KMS-11 (cell line): ENCODE measurements at regions not wholly inside any gene's neighbourhood (a gene's known extent, or its start where the extent isn't known, plus 50 kb on each side); places are given as distances from the start of the nearest gene placed in this dataset.

Source experiments
- H2AFZ ChIP-seq: fragments of 200-600 bp; sonication (generic); 2 replicates; pipeline ENCODE4 v1.6.1; 2016; ENCODE audit warnings: antibody characterized with exemption, mixed run types, low read depth
- H3K27ac ChIP-seq: fragments of 200-600 bp; sonication (generic); 2 replicates; pipeline ENCODE4 v1.6.1; 2016; ENCODE audit warnings: mild to moderate bottlenecking, mixed run types
- H3K27me3 ChIP-seq: fragments of 200-600 bp; sonication (generic); 2 replicates; pipeline ENCODE4 v1.6.1; 2017; ENCODE audit warnings: mild to moderate bottlenecking, low read depth, mixed run types, moderate library complexity; ENCODE audit not compliant: insufficient read depth
- H3K36me3 ChIP-seq: fragments of 200-600 bp; sonication (generic); 2 replicates; pipeline ENCODE4 v1.6.1; 2017; ENCODE audit warnings: mild to moderate bottlenecking, mixed run types; ENCODE audit not compliant: insufficient read depth
- H3K4me1 ChIP-seq: fragments of 200-600 bp; sonication (generic); 2 replicates; pipeline ENCODE4 v1.6.1; 2016; ENCODE audit warnings: mild to moderate bottlenecking, low read depth, mixed run types; ENCODE audit not compliant: poor library complexity, severe bottlenecking
- H3K4me2 ChIP-seq: fragments of 200-600 bp; sonication (generic); 2 replicates; pipeline ENCODE4 v1.7.0; 2016; ENCODE audit warnings: mild to moderate bottlenecking, mixed run types
- H3K4me3 ChIP-seq: fragments of 200-600 bp; sonication (generic); IDR thresholded peaks from 2 replicates; pipeline ENCODE4 v1.6.1; 2017; ENCODE audit warnings: low read depth, low read length, mixed read lengths; ENCODE audit not compliant: insufficient read depth
- H3K79me2 ChIP-seq: fragments of 200-600 bp; sonication (generic); 2 replicates; pipeline ENCODE4 v1.6.1; 2016; ENCODE audit warnings: low read depth, mixed run types; ENCODE audit not compliant: insufficient read depth
- H3K9ac ChIP-seq: fragments of 200-600 bp; sonication (generic); 2 replicates; pipeline ENCODE4 v1.6.1; 2016; ENCODE audit warnings: mild to moderate bottlenecking, mixed run types
- H4K20me1 ChIP-seq: fragments of 200-600 bp; sonication (generic); 2 replicates; pipeline ENCODE4 v1.6.1; 2016; ENCODE audit warnings: mild to moderate bottlenecking, mixed run types; ENCODE audit not compliant: insufficient read depth
- TF ChIP-seq, protein P1 (sequence below): fragments of 200-600 bp; sonication (generic); conservative IDR thresholded peaks from 2 replicates; pipeline ENCODE4 v1.6.1; 2017; ENCODE audit warnings: low read depth, mild to moderate bottlenecking, antibody characterized with exemption, low read length, moderate library complexity, mixed read lengths

DNA sequence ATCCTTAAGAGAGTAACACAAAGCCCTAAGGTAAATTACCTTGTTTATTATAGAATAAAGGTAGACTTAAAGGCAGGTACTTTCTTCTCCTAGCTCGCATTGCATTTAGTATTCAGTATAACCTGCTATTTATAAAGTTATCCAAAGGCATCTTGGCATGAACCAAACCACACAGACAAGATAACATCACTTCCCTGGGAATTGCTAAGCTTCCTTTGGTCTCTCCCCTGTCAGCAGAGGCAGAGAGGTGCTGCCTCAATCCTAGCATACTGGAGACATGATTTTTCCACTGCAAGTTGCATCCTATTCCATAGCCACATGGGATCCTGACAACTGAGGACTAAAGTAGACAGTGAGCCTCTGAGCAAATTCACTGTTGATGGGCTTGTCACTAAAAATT lies 101.7 kb upstream of the IL6 start:
- Histone ChIP-seq H3K36me3 (no peaks in the 10 kb centered on the region), H3K4me1 (no peaks in the 10 kb centered on the region), H3K4me2 (no peak overlapping the region), H2AFZ (no peak overlapping the region), H3K4me3 (no peak overlapping the region), H3K27ac (no peak overlapping the region), H3K79me2 (no peaks in the 10 kb centered on the region), H3K27me3 (no peaks in the 10 kb centered on the region), H4K20me1 (no peaks in the 10 kb centered on the region), H3K9ac (no peak overlapping the region)
- TF ChIP-seq, protein P1, sequence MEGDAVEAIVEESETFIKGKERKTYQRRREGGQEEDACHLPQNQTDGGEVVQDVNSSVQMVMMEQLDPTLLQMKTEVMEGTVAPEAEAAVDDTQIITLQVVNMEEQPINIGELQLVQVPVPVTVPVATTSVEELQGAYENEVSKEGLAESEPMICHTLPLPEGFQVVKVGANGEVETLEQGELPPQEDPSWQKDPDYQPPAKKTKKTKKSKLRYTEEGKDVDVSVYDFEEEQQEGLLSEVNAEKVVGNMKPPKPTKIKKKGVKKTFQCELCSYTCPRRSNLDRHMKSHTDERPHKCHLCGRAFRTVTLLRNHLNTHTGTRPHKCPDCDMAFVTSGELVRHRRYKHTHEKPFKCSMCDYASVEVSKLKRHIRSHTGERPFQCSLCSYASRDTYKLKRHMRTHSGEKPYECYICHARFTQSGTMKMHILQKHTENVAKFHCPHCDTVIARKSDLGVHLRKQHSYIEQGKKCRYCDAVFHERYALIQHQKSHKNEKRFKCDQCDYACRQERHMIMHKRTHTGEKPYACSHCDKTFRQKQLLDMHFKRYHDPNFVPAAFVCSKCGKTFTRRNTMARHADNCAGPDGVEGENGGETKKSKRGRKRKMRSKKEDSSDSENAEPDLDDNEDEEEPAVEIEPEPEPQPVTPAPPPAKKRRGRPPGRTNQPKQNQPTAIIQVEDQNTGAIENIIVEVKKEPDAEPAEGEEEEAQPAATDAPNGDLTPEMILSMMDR, result no peak

DNA sequence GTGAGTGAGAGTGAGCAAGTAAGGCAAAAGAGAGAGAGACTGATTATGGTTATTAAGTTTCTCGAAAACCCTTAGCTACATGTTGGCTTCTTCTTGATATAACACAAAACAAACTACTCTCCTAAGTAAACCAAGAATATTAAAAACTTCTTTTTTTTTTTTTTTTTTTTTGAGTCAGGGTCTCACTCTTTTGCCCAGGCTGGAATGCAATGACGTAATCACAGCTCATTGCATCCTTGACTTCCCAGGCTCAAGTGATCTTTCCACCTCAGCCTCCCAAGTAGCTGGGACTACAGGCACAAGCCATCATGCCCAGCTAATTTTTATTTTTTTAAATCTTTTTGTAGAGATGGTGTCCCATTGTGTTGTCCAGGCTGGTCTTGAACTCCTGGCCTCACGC lies 102.2 kb upstream of the IL6 start:
- Histone ChIP-seq H3K4me1 (no peaks in the 10 kb centered on the region), H2AFZ (no peak overlapping the region), H4K20me1 (no peaks in the 10 kb centered on the region), H3K4me2 (no peak overlapping the region), H3K36me3 (no peaks in the 10 kb centered on the region), H3K79me2 (no peaks in the 10 kb centered on the region), H3K9ac (no peak overlapping the region), H3K27me3 (no peaks in the 10 kb centered on the region), H3K27ac (no peak overlapping the region), H3K4me3 (no peak overlapping the region)
- TF ChIP-seq, protein P1, result no peak

DNA sequence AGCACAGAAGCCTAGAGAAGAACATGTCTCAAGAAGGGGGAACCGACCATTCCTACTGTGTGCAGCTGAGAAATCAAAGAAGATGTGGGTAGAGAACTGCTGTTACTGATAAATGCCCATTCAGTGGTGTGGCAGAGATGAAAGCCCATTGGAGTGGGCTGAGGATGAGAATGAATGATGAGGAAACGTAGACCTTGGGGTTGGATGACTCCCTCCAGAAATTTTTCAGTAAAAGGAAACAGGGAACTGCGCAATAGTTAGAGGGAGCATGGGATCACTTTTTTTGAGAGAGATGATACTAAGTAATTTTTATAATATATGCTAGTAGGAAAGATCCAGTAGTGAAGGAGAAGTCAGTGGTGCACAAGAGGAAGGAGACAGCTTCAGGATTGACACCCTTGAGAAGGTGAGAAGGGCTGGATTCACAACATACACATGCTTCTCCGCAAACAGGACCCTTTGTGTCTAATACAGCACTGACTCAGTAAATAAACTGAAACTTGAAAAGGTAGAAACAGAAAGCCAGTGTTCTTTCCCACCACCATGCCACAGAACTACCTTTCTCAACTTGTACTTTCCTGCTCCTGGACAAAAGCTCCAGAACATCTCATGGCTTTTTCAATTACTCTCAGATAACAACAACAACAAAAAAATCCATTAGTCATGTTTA lies 104.7 kb upstream of the IL6 start:
- Histone ChIP-seq H3K27ac (no peak overlapping the region), H3K9ac (no peak overlapping the region), H2AFZ (no peak overlapping the region), H3K4me2 (no peak overlapping the region), H4K20me1 (no peaks in the 10 kb centered on the region), H3K4me3 (no peak overlapping the region), H3K27me3 (no peaks in the 10 kb centered on the region), H3K36me3 (no peaks in the 10 kb centered on the region), H3K79me2 (no peaks in the 10 kb centered on the region), H3K4me1 (no peaks in the 10 kb centered on the region)
- TF ChIP-seq, protein P1, result no peak

DNA sequence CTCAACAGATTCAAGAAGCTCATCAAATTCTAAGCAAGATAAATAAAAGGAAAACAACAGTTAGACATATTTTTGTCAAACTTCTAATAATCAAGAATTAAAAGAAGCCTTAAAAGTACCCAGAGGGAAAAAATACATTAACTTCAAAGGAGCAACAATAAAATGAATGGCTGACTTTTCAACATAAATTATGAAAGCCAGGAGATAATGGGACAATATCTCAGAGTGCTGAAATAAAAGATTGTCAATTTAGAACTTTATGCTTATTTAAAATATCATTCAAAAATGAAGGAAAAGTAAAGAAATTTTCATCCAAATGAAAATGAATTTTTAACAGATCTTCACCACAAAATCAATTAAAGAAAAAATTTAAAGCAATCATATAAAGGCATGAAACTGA lies 108.5 kb upstream of the IL6 start:
- TF ChIP-seq, protein P1, result no peak
- H3K79me2 ChIP-seq, result no peaks in the 10 kb centered on the region
- H3K4me2 ChIP-seq, result no peak overlapping the region
- no peaks in the 10 kb centered on the region for H3K36me3 ChIP-seq
- no peaks in the 10 kb centered on the region for H3K4me1 ChIP-seq
- H3K27me3 ChIP-seq, result no peaks in the 10 kb centered on the region
- no peak overlapping the region for H2AFZ ChIP-seq
- H3K4me3 ChIP-seq, result no peak overlapping the region
- H3K27ac ChIP-seq, result no peak overlapping the region
- H4K20me1 ChIP-seq, result no peaks in the 10 kb centered on the region
- H3K9ac ChIP-seq, result no peak overlapping the region
